ENCODE measurements at regions not wholly inside any gene's neighbourhood (a gene's known extent, or its start where the extent isn't known, plus 50 kb on each side); places are given as distances from the start of the nearest gene placed in this dataset.

DNA sequence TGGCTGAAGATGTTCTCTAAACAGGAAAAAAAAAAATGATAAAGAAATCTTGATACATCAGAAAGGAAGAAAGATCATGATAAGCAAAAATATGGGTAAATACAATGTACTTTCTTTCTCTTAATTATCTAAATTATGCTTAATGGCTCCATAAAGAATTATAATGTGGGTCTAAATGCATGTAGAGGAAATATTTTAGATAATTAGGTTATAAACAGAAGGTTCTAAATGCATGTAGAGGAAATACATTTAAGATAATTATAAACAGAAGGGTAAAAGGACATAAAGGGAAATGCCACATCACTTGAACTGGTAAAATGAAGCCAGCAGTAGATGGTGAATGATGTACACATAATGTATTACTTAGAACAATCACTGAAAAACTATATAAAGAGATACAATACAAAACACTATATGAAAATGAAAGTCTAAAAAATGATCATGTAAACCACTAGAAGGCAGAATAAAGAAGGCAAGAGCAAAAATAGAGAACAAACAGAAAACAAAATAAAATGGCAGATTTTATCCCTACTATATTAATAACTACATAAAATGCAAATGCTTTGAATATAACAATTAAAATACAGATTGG, 308.4 kb upstream of the CDH2 start (continued):
- TF ChIP-seq, protein P1, sequence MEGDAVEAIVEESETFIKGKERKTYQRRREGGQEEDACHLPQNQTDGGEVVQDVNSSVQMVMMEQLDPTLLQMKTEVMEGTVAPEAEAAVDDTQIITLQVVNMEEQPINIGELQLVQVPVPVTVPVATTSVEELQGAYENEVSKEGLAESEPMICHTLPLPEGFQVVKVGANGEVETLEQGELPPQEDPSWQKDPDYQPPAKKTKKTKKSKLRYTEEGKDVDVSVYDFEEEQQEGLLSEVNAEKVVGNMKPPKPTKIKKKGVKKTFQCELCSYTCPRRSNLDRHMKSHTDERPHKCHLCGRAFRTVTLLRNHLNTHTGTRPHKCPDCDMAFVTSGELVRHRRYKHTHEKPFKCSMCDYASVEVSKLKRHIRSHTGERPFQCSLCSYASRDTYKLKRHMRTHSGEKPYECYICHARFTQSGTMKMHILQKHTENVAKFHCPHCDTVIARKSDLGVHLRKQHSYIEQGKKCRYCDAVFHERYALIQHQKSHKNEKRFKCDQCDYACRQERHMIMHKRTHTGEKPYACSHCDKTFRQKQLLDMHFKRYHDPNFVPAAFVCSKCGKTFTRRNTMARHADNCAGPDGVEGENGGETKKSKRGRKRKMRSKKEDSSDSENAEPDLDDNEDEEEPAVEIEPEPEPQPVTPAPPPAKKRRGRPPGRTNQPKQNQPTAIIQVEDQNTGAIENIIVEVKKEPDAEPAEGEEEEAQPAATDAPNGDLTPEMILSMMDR (IDR thresholded peaks at IDR 0.05; ENCODE audit: control extremely low read depth in 1 of 3, insufficient read depth in 1 of 3, low read depth in 1 of 3, low read length in 3 of 3), result no peak
- TF ChIP-seq ATF2 (IDR thresholded peaks at IDR 0.05; ENCODE audit: low read length) (no peak), RAD21 (IDR thresholded peaks at IDR 0.05 in 1 of 2, conservative IDR thresholded peaks at IDR 0.05 in 1 of 2; ENCODE audit: low read depth in 2 of 2, low read length in 2 of 2) (no peak), SP2 (IDR thresholded peaks at IDR 0.05; ENCODE audit: low read length) (no peak), TAF7 (optimal IDR thresholded peaks at IDR 0.05; ENCODE audit: borderline replicate concordance, low read depth, low read length) (no peak), NRF1 (IDR thresholded peaks at IDR 0.05; ENCODE audit: low read depth, low read length) (no peak)
